Activated naive CD8-positive, alpha-beta T cell treated with anti-CD3 and anti-CD28 coated beads for 36 hours (primary cell): ENCODE measurements at regions not wholly inside any gene's neighbourhood (a gene's known extent, or its start where the extent isn't known, plus 50 kb on each side); places are given as distances from the start of the nearest gene placed in this dataset.

Source experiments
- DNase-seq: peaks from one replicate; pipeline ENCODE4 v3.0.0; 2021
- H3K27ac Mint-ChIP-seq: one replicate; pipeline ENCODE4 v1.8.0; 2022; ENCODE audit warnings: mild to moderate bottlenecking, moderate library complexity, mixed read lengths
- H3K27me3 Mint-ChIP-seq: one replicate; pipeline ENCODE4 v1.8.0; 2022; ENCODE audit warnings: mild to moderate bottlenecking, mixed read lengths
- H3K36me3 Mint-ChIP-seq: one replicate; pipeline ENCODE4 v1.8.0; 2021; ENCODE audit warnings: mild to moderate bottlenecking, mixed read lengths
- H3K4me1 Mint-ChIP-seq: one replicate; pipeline ENCODE4 v1.8.0; 2021; ENCODE audit warnings: mixed read lengths
- H3K4me3 Mint-ChIP-seq: one replicate; pipeline ENCODE4 v1.8.0; 2022; ENCODE audit warnings: mild to moderate bottlenecking, moderate library complexity, mixed read lengths
- H3K9me3 Mint-ChIP-seq: one replicate; pipeline ENCODE4 v1.8.0; 2022; ENCODE audit warnings: mixed read lengths

DNA sequence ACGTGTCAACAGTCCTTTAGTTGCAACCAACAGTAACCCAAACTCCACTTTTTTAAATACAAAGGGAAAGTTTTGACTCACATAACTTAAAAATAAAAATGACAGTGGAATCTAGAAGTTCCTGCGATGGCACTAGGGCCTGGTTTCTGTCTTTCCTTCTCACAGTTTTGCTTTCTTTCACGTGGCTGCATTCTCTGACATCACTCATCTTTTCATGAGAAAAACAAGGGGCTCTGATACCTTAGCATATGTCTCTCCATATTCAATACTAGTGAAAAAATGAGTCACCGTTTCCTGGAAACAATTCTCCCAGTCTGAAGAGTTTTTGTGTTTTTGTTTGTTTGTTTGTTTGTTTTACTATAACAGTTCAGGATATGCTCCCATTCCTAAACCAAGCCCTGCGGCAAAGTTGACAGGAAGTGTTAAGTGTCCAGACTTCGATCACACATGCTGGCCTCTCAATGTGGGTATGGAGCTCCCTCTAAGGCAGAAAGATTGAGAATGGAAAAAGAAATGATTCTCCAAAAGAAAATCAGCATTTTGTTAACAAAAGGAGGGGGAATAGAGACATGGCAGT, 483.3 kb downstream of the TTLL7 start:
- peaks cover 16% of the 10 kb centered on the region for H3K36me3 Mint-ChIP-seq
- H3K9me3 Mint-ChIP-seq, result peaks cover 5% of the 10 kb centered on the region
- no peak overlapping the region for H3K4me3 Mint-ChIP-seq
- peaks cover 34% of the 10 kb centered on the region for H3K4me1 Mint-ChIP-seq
- H3K27ac Mint-ChIP-seq, result peak overlapping the region; percentile 88
- DNase-seq, result no peak
- no peaks in the 10 kb centered on the region for H3K27me3 Mint-ChIP-seq

DNA sequence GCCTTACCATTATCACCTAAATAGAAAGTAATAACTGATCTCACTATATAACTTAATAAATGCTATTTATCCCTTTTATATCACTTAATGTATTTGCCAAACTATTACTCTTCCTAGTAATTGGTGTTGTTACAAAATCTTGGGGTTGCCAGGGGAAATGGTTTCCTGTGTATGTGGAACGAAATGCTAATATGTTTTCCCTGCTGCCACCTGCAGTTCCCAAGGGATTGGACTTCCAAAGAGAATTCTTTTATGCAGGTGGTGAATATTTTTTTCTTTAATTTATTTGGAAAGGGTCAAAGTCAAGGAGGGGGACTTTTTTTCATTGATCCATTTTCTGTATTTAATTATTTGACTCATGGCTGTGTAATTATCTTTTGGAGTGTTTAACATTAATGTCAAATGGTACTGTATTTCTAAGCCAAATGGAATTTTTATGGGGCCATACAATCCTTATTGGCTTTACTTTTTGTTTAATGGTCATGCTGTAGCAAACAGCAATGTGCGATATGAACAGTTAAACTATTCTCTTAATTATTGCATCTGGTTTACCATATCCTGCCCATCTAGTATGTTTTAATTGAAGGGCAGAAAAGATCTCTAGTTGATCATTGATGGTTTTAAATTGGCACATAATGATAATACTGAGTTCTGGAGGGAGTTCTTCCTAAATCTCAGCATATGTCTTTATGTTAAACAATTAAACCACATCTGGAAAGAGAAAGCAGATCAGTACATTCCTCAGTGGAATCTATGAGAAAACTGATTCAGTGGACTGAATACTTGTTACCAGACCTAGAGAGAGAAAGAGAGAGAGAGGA, 486.3 kb downstream of the TTLL7 start:
- Mint-ChIP-seq H3K27me3 (no peaks in the 10 kb centered on the region), H3K36me3 (peaks cover 20% of the 10 kb centered on the region), H3K4me1 (peaks cover 60% of the 10 kb centered on the region), H3K4me3 (no peak overlapping the region), H3K9me3 (peaks cover 5% of the 10 kb centered on the region), H3K27ac (no peak overlapping the region)
- DNase-seq, result no peak

DNA sequence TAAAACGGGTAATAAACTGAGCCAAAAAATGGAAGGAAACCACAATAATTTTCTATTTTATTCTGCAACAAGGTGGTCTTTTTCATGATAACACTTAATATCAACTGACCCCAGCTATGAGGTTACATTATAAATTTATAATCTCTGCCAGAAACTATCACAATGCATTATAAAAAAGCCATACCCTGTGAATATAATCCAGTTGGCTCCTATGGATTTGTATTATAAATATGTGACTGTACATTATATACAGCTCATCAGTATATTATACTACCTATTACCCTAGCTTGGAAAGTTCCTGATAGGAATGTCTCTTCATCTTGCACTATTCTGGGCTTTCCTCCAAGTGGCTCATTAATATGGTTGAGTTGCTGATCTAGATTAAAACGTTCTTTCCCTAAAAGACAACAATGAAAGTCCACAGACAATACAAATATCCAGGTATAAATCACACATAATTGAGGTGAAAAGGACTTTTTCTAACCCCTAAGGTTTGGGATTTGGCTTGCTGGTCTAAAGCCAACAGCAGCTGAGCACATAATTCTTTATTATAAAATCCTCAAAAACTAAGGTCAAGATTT, 487.7 kb downstream of the TTLL7 start:
- H3K4me1 Mint-ChIP-seq, result peaks cover 64% of the 10 kb centered on the region
- DNase-seq, result no peak

GRCh38 chr1:83509301-83509781, 489.6 kb downstream of the TTLL7 start:
- Mint-ChIP-seq H3K4me3 (no peak overlapping the region), H3K27me3 (no peaks in the 10 kb centered on the region), H3K4me1 (peaks cover 52% of the 10 kb centered on the region), H3K27ac (peak overlapping the region; percentile 96), H3K9me3 (peaks cover 10% of the 10 kb centered on the region), H3K36me3 (peaks cover 19% of the 10 kb centered on the region)
- DNase-seq, result no peak

More for the DNA sequence above, 487.7 kb downstream of the TTLL7 start:
- Mint-ChIP-seq H3K4me3 (no peak overlapping the region), H3K36me3 (peaks cover 20% of the 10 kb centered on the region), H3K9me3 (peaks cover 5% of the 10 kb centered on the region), H3K27me3 (no peaks in the 10 kb centered on the region), H3K27ac (no peak overlapping the region)

GRCh38 chr1:83508485-83509151, 490.3 kb downstream of the TTLL7 start:
- H3K4me1 Mint-ChIP-seq, result peaks cover 50% of the 10 kb centered on the region
- H3K4me3 Mint-ChIP-seq, result peak overlapping the region; percentile 66
- H3K36me3 Mint-ChIP-seq, result peaks cover 16% of the 10 kb centered on the region
- H3K27me3 Mint-ChIP-seq, result no peaks in the 10 kb centered on the region
- peaks cover 10% of the 10 kb centered on the region for H3K9me3 Mint-ChIP-seq
- H3K27ac Mint-ChIP-seq, result peak overlapping the region; percentile 96
- peak; percentile 36 for DNase-seq

DNA sequence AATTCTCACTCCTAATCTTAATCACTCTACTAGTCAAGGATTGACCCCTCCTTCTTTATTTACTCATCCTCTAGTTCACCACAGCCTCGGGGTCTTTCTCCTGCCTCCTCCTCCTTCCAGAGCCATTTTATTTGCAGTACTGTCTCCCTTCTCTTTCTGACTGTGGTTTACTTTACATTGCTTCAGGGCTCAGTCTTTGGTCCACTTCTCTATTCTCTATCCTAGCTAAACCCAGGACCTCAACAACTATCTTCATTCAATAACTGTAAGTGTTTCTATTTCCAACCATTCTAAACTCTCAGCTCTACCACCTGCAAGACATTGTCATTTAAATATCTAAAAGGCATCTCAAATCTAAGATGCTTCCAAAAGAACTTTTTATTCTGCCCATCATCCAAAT, 493.8 kb downstream of the TTLL7 start:
- Mint-ChIP-seq H3K9me3 (peaks cover 10% of the 10 kb centered on the region), H3K27me3 (no peaks in the 10 kb centered on the region), H3K4me1 (peaks cover 48% of the 10 kb centered on the region), H3K27ac (no peak overlapping the region), H3K4me3 (no peak overlapping the region), H3K36me3 (peaks cover 21% of the 10 kb centered on the region)
- no peak for DNase-seq

- H3K36me3 Mint-ChIP-seq, result peaks cover 28% of the 10 kb centered on the region
- H3K4me1 Mint-ChIP-seq, result peaks cover 41% of the 10 kb centered on the region
- H3K27me3 Mint-ChIP-seq, result no peaks in the 10 kb centered on the region
- H3K9me3 Mint-ChIP-seq, result peaks cover 10% of the 10 kb centered on the region
- no peak overlapping the region for H3K4me3 Mint-ChIP-seq
- no peak for DNase-seq
- H3K27ac Mint-ChIP-seq, result no peak overlapping the region
Observed at GRCh38 chr1:83503153-83503552, 495.8 kb downstream of the TTLL7 start.

GRCh38 chr1:83500987-83501591, 497.8 kb downstream of the TTLL7 start:
- H3K9me3 Mint-ChIP-seq, result peaks cover 10% of the 10 kb centered on the region
- H3K36me3 Mint-ChIP-seq, result peaks cover 28% of the 10 kb centered on the region
- peak overlapping the region; percentile 3 for H3K4me3 Mint-ChIP-seq
- no peak for DNase-seq
- H3K27ac Mint-ChIP-seq, result peak overlapping the region; percentile 84
- H3K27me3 Mint-ChIP-seq, result no peaks in the 10 kb centered on the region
- peaks cover 30% of the 10 kb centered on the region for H3K4me1 Mint-ChIP-seq

DNA sequence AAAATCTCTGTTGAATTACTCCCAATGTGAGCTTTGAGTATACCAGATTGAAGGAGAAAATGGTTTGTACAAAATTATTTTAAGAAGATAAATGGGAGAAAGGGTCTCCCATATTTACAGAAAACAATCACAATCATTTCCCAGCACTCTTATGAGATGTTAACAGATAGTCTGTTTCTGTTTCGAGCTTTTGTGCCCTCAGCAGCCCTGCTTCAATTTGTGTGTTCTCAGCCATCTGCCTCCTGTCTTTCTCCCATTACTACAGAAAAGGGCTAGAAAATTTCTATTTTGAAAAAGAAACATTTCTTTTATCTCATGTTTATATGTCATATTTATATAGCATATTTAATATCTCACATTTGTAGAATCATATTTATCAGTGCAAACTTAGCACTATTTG, 498.4 kb downstream of the TTLL7 start:
- no peak for DNase-seq
- Mint-ChIP-seq H3K4me3 (no peak overlapping the region), H3K27ac (no peak overlapping the region), H3K36me3 (peaks cover 27% of the 10 kb centered on the region), H3K4me1 (peaks cover 28% of the 10 kb centered on the region), H3K9me3 (peaks cover 7% of the 10 kb centered on the region), H3K27me3 (no peaks in the 10 kb centered on the region)

DNA sequence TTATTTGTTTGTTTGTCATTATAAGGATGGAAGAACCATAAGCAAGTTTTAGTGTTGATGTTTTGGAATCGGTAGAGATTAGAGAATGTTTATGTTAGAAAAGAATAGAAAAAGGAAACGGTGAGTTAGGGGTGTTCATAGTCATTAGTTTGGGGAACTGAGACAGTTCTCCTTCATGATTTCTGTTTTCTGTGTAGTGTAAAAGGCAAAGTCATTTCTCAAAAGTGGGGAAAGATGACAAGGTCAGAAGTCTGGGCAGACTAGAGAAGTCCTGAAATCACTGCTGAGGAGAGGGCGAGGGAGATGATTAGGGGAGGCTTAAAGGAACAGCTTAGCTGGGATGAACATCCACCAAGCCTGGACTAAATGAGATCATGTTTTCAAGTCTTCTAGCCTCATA, 498.9 kb downstream of the TTLL7 start:
- Mint-ChIP-seq H3K27ac (peak overlapping the region; percentile 8), H3K9me3 (peaks cover 3% of the 10 kb centered on the region), H3K27me3 (no peaks in the 10 kb centered on the region), H3K4me1 (peaks cover 28% of the 10 kb centered on the region), H3K36me3 (peaks cover 22% of the 10 kb centered on the region), H3K4me3 (no peak overlapping the region)
- no peak for DNase-seq

DNA sequence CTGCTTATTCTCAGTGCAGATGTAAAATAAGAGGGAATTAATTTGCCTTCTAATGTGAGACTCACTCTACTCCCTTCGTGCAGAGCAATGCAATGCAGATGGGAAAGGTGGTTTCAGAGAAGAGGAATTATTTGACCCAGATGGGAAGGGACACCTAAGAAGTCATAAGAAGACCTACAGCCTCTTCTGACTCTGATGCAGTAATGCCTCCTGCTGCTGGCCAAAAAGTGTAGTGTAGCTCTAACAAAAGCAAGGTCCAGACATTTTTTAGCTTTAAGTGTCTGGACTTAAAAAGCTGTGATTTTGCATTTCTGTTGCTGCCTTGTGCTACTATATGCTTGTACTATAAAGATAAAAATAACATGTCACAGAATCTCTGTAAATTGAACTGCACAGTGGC, 501.4 kb downstream of the TTLL7 start:
- Mint-ChIP-seq H3K27ac (no peak overlapping the region), H3K9me3 (no peaks in the 10 kb centered on the region), H3K4me3 (no peak overlapping the region), H3K4me1 (peaks cover 43% of the 10 kb centered on the region), H3K36me3 (peaks cover 23% of the 10 kb centered on the region), H3K27me3 (no peaks in the 10 kb centered on the region)
- DNase-seq, result no peak

DNA sequence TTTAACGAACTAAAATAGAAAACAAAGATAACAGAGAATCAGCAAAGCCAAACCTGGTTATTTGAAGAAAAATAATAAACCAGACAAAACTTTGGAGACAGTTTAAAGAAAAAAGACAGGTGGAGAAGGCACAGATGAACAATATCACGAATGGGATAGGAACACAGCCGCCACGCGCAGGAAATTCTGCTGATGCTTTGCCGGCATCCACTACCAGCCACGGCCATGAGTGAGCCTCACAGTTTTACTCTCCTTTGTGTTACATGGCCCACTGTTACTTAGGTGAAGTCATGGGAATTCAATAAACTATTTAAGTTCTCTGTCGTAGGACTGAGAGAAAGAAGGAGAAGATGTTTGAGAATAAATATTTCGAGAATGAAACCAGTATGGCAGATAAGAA, 503.4 kb downstream of the TTLL7 start:
- no peak overlapping the region for H3K27ac Mint-ChIP-seq

DNA sequence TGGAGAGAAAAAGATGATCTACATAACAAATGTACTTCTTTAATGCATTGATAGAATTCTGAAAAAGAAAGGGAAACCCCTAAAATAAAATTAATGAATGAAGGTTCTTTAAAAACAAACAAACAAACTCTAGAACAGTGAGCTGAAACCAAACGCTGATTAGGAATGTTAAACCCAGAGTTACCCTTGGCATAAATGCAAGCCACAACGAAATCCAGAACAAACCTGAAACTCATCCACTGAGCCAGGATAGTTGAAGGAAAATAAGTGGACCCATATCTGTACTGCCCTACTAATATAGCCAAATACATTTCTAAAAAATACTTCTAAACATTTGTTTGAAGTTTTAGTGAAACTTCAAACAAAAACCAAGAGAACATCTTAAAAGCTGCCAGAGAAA, 505.3 kb downstream of the TTLL7 start:
- H3K36me3 Mint-ChIP-seq, result peaks cover 12% of the 10 kb centered on the region
- no peaks in the 10 kb centered on the region for H3K9me3 Mint-ChIP-seq
- H3K4me3 Mint-ChIP-seq, result no peak overlapping the region
- no peak overlapping the region for H3K27ac Mint-ChIP-seq
- no peak for DNase-seq
- no peaks in the 10 kb centered on the region for H3K27me3 Mint-ChIP-seq
- peaks cover 22% of the 10 kb centered on the region for H3K4me1 Mint-ChIP-seq

More for the DNA sequence above, 503.4 kb downstream of the TTLL7 start:
- no peaks in the 10 kb centered on the region for H3K27me3 Mint-ChIP-seq
- H3K36me3 Mint-ChIP-seq, result peaks cover 14% of the 10 kb centered on the region
- no peaks in the 10 kb centered on the region for H3K9me3 Mint-ChIP-seq
- H3K4me3 Mint-ChIP-seq, result no peak overlapping the region
- DNase-seq, result no peak
- peaks cover 28% of the 10 kb centered on the region for H3K4me1 Mint-ChIP-seq

GRCh38 chr1:83491930-83492329, 507.0 kb downstream of the TTLL7 start:
- Mint-ChIP-seq H3K36me3 (peaks cover 11% of the 10 kb centered on the region), H3K27ac (no peak overlapping the region), H3K4me3 (no peak overlapping the region), H3K4me1 (peaks cover 34% of the 10 kb centered on the region), H3K9me3 (no peaks in the 10 kb centered on the region), H3K27me3 (no peaks in the 10 kb centered on the region)
- DNase-seq, result no peak

DNA sequence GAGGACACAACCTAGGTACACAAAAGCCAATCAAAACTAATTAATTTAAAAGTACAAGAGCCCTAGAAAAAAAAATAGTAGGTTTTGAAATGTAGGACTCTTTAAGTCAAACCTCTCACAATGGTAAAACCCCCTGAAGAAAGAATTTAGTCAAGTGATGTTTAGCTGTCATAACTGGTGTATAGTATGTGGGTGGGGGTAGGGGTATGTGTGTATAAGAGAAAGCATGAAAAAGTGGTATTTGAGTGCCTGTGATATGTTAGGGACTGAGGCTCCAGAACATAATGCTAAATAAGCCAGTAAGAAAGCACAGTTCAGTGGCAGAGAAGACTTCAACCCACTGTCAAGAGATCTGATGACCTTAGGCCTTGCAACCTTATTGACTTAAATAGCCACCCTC, 507.9 kb downstream of the TTLL7 start:
- H3K9me3 Mint-ChIP-seq, result no peaks in the 10 kb centered on the region
- no peaks in the 10 kb centered on the region for H3K27me3 Mint-ChIP-seq
- peak overlapping the region; percentile 46 for H3K27ac Mint-ChIP-seq
- peaks cover 9% of the 10 kb centered on the region for H3K36me3 Mint-ChIP-seq
- DNase-seq, result no peak
- H3K4me3 Mint-ChIP-seq, result no peak overlapping the region
- peaks cover 36% of the 10 kb centered on the region for H3K4me1 Mint-ChIP-seq
